HG03139 (cell line): ENCODE measurements at regions not wholly inside any gene's neighbourhood (a gene's known extent, or its start where the extent isn't known, plus 50 kb on each side); places are given as distances from the start of the nearest gene placed in this dataset.
"Not testable (repeated sequence)": the region's sequence is repeated elsewhere in the genome, so short reads cannot be mapped to it uniquely, and the experiment has no call there.

Experiments
- ATAC-seq: cut with Tn5 transposase; IDR thresholded peaks from one replicate; pipeline ENCODE4 v1.9.1; 2021; ENCODE audit not compliant: unreplicated experiment

- no peak for ATAC-seq
These were observed 94.9 kb upstream of the EEPD1 start for GRCh38 chr7:36058020-36058592.

- ATAC-seq, result not testable (repeated sequence)
These were observed 92.7 kb upstream of the EEPD1 start for GRCh38 chr7:36060388-36060787.

GRCh38 chr7:36062154-36062815 lies 90.8 kb upstream of the EEPD1 start:
- no peak for ATAC-seq

GRCh38 chr7:36064676-36065075 lies 88.4 kb upstream of the EEPD1 start:
- no peak for ATAC-seq

GRCh38 chr7:36065563-36066342 lies 87.3 kb upstream of the EEPD1 start:
- ATAC-seq, result not testable (repeated sequence)

GRCh38 chr7:36066343-36066664 lies 86.8 kb upstream of the EEPD1 start:
- no peak for ATAC-seq

GRCh38 chr7:36070230-36070629 lies 82.8 kb upstream of the EEPD1 start:
- ATAC-seq, result no peak

GRCh38 chr7:36071605-36072004 lies 81.4 kb upstream of the EEPD1 start:
- ATAC-seq, result no peak

GRCh38 chr7:36072620-36073019 lies 80.4 kb upstream of the EEPD1 start:
- no peak for ATAC-seq

- no peak for ATAC-seq
These were observed 77.5 kb upstream of the EEPD1 start for GRCh38 chr7:36075561-36075960.

- no peak for ATAC-seq
These were observed 77.0 kb upstream of the EEPD1 start for GRCh38 chr7:36076074-36076473.

- ATAC-seq, result no peak
These were observed 74.2 kb upstream of the EEPD1 start for GRCh38 chr7:36078816-36079360.

GRCh38 chr7:36079446-36080025 lies 73.5 kb upstream of the EEPD1 start:
- no peak for ATAC-seq

GRCh38 chr7:36080843-36081242 lies 72.2 kb upstream of the EEPD1 start:
- no peak for ATAC-seq

GRCh38 chr7:36082216-36082615 lies 70.8 kb upstream of the EEPD1 start:
- ATAC-seq, result no peak

GRCh38 chr7:36082910-36083309 lies 70.1 kb upstream of the EEPD1 start:
- ATAC-seq, result no peak

- no peak for ATAC-seq
These were observed 69.3 kb upstream of the EEPD1 start for GRCh38 chr7:36083626-36084380.

- no peak for ATAC-seq
These were observed 68.5 kb upstream of the EEPD1 start for GRCh38 chr7:36084485-36085091.

GRCh38 chr7:36085096-36085495 lies 68.0 kb upstream of the EEPD1 start:
- ATAC-seq, result no peak

GRCh38 chr7:36086571-36086970 lies 66.5 kb upstream of the EEPD1 start:
- no peak for ATAC-seq

GRCh38 chr7:36088553-36088952 lies 64.5 kb upstream of the EEPD1 start:
- no peak for ATAC-seq
